ENCODE measurements at regions not wholly inside any gene's neighbourhood (a gene's known extent, or its start where the extent isn't known, plus 50 kb on each side); places are given as distances from the start of the nearest gene placed in this dataset.

DNA sequence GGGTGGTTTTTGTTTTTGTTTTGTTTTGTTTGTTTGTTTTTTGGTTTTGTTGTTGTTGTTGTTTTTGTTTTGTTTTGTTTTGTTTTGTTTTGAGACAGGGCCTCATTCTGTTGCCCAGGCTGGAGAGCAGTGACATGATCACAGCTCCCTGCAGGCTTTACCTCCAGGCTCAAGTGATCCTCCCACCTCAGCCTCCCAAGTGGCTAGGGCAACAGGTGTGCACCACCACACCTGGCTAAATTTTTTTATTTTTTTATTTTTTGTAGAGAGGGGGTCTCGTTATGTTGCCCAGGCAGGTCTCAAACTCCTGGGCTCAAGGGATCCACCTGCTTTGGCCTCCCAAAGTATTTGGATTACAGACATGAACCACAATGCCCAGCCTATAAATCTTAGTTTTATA is 115.9 kb upstream of the NFE2L3 start:
- no peak for DNase-seq

DNA sequence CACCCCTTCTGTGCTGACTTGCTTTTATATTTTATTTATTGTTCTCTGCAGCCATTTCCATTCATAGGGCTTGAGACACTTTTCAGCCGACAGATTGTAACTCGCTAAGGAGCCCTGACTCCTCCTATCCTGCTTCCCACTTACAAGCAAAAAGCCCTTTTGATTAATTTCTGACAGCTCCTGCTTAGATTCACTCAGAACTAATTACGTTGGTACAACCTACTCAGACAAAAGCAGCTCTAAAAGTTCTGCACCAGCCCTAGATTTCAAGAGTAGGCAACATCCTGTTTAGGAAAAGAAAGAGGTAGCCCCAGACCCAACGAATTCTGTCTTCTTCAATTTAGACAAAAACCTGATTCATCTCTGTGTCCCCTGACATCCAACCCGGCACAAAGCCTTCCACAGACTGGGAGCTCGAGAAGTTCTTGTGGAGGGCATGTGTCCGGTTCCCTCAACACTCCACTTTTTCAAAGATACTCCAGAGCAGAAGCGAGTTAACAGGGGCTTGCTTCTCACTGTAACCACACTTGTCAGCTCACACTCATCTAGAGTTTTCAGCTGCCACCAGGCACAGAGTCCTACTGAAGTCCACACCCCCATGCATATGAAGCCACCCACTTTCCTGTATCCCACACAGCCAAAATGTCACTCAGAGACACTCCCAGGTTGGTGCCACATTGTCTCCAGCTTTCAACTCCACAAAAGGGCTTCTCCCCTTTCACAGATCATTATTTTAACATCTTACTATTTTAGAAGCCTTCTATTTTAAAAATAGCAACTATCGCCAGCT is 113.6 kb upstream of the NFE2L3 start:
- DNase-seq, result no peak

DNA sequence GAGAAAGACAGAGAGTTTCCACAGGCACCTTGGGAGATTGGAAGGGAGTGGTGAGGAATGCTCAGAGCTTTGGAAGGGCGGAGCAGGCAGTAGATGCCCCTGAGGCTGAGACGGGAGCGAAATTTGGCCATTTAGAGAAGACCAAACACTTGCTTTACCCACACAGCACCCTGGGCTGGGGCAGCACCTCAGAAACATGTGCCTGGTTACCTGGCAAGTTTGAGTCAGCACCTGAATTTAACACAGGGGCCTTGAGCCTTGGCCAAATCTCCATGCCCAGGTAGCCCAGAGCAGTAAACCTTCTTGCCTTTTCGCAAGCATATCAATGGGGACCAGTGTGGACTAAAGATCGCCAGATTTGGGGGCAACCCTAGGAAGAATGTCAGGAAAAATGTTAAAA is 111.9 kb upstream of the NFE2L3 start:
- no peak for DNase-seq

DNA sequence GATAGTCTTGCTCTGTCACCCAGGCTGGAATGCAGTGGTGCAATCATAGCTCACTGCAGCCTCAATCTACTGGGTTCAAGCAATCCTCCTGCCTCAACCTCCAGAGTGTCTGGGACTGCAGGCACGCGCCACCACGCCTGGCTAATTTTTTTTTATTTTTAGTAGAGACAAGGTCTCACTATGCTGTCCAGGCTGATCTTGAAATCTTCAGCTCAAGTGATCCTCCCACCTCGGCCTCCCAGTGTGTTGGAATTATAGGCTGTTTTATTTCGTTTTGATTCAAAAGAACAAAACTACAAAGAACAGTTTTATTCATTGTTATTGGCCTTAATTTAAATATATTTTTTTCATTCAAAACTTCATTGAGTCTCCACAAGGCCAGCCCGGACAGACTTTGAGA is 109.8 kb upstream of the NFE2L3 start:
- no peak for DNase-seq

DNA sequence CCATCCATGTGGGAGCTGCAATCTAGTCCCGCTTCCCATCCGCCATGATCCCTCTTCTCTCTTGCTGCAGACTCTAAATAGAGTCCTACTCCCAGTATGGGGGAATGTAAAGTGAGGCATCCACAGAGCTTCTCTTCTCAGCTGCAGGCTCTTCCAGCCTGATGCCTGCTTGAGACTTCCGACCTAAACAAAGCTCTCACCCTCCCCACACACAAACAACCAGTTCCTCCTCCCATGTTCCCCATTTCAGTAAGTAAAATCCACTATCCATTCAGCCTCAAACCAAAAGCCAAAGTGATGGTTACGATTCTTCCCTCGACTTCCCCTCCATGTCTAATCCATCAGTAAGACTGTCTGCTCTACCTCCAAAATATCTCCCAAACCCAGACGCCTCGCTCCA is 108.2 kb upstream of the NFE2L3 start:
- no peak for DNase-seq

DNA sequence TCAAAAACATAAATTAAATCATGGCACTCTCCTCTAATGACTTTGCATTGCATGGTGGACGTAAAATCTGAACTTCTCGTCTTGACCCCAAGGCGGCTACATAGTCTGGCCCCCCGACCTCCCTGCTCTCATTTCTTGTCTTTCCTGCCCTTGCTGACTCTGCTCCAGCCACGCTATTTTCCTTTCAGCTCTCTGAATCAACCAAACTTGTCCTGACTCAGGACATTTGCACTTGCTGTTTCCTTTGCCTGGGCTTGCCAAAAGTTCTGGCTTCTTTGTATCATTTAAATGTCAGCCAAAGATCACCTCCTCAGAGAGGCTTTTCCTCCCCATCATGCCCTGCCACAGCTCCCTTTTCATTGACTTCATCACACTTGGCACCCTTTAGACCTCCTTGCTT is 107.7 kb upstream of the NFE2L3 start:
- no peak for DNase-seq

DNA sequence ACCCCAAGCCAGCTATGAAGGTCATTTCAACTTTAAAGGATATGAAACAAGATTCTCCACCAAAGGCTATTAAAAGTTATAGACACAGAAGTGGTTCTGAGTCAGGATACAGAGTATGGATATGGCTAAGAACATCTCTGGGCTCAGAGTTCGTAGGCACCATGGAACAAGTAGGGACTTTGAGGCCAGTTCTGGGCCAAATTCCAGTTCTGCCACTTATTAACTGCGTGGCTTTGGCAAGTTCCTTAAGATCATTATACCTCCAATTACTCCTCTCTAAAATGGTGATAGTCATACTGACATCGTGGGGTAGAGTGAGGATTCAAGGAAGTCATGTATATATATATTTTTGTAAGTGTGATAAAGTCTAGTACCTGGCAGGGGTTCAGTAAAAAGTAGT is 105.8 kb upstream of the NFE2L3 start:
- no peak for DNase-seq

DNA sequence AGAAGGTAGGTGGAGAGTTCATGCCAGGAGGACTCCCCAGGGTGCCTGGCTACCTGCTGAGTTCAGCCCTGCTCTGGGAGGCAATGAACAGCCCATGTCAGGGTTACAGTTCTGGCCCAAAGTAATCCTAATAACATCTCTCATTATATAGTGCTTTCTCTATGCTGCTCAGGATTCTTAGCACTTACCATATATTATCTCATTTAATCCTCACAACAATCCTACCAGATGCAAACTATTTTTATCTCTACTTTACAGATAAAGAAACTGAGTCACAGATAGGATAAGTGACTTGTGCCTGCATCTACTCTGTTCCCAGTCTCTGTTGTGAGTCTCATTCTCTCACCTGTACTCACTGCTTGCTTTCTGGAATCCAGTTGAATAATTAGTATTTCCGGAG is 105.1 kb upstream of the NFE2L3 start:
- DNase-seq, result no peak

DNA sequence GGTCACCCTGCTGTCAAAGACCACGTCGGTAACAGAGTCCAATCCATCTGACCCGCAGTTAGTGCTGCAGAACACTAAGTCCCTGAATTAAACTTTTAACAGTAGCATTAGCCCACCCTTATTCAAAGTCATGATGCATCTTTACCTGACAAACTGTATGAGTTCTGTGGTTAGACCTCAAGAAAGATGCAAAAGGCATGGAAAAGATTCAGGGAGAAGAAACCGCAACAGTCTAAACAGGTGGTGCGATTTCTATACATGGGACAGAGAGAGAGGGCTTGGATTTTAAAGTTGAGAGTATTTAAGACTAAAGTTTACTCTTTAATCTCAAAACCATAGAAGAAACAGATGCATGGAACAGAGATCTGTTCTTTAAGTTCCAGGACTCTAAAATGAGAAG is 103.3 kb upstream of the NFE2L3 start:
- DNase-seq, result no peak

DNA sequence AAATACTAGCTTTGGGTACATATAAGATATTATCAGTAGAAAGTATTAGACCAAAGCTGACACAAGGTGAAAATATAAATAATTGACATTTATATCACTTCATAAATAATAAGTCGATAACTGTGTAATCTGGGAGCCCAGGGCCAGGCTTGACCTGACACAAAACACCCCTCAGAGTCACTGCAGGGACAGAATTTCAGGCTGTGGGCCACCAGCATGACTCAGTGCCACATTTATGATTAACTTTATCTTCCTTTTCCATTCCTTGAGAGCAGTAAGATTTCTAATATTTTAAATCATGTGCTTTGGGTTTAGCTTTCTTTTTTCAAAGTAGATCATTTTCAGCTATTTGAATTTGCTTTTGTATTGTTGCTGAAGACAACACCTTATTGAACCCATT is 102.9 kb upstream of the NFE2L3 start:
- DNase-seq, result no peak

DNA sequence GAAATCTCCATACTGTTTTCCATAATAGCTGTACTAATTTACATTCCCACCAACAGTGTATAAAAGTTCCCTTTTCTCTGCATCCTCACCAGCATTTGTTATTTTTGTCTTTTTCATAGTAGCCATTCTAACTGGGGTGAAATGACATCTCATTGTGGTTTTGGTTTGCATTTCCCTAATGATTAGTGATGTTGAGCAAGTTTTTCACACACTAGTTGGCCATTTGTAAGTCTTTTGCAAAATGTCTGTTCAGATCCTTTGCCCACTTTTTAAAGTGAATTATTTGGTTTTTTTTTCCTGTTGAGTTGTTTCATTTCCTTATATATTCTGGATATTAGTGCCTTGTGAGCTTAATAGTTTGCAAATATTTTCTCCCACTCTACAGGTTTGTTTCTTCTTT is 101.0 kb upstream of the NFE2L3 start:
- no peak for DNase-seq

DNA sequence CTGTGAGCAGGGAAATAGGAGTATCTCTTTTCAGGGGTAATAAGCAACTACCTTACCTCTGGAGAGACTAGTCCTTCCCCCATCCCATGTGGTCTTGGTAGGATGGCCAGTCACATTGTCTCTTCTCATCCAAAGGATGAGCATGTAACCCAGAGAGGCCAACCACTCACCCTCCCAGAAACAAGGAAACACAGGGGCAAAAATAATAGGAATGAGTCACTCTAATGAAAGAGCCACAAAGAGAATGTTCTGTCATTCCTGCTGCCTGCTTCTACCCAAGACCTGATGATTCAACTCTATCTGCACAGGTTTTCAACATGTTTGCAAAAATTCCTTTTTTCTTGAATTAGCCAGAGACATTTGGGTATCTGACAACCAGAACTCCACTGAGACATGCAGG is 99.3 kb upstream of the NFE2L3 start:
- DNase-seq, result no peak

DNA sequence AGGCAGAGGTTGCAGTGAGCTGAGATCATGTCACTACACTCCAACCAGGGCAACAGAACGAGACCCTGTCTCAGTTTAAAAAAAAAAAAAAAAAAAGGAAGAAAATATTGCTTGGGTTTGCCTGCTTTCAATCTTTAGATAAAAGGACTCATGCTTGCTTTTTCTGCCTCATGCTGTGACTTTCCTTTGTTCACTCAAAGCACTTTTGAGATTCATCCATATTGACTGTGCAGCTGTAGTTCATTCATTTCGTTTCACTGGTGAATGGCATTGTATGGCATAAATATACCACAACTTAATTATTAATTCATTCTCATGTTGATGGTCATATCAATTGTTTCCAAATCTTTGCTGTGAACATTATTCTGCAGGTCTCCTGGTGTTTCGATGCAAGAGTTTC is 97.6 kb upstream of the NFE2L3 start:
- DNase-seq, result no peak

DNA sequence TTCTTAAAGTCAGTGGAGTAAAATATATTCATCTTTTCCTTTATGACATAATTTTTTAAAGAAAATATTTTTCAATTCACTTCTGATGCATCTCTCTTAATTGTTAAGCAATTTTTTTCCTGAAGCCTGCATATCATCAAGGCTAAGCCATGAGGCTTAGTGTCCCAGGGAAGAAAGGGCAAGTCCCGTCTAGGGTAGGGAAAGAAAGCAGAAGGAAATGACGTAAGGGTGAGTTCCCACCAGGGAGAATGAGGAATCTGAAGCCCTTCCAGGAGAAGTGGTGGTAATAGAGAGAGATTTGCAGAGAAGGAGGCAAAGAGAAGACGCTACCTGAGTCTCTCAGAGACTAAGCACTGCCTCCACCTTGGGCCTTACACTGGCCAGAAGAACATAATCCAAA is 96.8 kb upstream of the NFE2L3 start:
- DNase-seq, result no peak

DNA sequence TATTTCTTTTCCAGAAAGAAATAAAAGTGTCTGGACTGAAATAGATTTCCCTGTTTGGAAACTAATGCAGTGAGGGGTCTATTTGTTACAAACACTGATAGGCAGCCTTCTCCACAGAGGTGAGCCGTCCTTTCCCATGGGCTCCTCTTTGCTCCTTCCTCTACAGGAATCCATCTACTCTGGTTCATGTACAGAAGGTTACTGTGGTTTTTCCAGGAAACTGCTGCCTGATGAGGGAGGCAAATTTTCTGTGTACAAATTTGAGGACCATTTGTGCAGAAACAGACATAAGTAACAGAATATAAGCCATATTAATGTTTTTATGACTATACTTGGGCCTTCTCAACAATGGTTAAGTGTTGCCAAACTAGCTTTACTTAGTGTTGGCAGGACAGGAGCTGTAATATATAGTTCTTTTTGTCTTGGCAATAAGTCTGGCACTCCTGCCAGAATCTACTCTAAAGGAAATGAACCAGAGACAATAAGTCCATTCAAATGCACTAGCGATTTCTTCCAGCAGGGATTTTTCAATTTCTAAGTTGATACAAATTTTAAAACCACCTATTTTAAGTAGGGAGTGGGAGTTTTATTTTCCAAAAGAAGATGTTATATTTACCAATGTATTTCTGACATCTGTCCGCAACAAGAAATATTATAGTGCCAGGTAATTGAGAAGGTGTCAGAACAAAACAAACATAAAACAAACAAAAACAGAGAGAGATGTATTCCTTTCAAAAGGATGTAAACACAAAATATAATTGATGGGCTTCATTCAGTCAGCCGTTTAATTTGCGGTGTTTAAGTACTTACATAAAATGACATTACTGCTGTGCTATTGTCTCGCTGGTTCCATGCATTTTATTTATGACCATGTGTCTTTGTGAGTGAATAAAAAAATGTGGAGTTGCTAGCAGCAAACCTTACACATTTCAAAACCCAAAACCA is 91.0 kb upstream of the NFE2L3 start:
- no peak for DNase-seq

DNA sequence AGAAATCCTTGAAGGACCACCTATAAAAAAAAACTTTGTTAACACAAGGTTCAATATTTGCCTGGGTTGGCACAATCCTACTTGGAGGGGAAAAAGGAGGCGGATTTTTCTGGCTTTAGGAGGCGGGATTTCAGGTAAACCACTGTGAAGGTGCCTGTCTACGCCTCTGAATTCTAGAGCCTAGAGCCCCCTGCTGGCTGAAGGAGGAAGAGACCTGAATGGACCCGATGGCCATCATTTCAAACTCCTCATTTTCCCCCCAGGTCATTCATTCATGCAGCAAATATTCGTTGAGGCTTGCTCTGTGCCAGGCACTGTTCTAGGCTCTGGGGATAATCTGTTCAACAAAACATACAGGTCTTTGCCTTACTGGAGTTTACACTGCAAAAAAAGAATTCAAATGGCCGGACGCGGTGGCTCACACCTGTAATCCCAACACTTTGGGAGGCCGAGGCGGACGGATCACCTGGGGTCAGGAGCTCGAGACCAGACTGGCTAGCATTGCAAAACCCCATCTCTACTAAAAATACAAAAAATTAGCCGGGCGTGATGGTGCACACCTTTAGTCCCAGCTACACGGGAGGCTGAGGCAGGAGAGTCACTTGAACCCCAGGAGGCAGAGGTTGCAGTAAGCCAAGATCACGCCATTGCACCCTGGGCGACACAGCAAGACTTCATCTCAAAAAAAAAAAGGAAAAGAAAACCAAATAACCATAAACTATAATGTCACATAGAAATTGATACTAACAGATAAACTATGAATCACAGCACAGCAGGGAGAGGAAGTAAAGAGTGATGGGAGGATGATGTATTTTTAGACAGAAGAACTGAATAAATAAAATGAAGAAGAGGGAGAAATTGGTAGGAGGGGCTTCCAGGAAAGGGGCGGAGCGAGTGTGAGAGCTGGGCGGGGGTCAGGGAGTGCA is 90.1 kb upstream of the NFE2L3 start:
- DNase-seq, result peak; percentile 68

DNA sequence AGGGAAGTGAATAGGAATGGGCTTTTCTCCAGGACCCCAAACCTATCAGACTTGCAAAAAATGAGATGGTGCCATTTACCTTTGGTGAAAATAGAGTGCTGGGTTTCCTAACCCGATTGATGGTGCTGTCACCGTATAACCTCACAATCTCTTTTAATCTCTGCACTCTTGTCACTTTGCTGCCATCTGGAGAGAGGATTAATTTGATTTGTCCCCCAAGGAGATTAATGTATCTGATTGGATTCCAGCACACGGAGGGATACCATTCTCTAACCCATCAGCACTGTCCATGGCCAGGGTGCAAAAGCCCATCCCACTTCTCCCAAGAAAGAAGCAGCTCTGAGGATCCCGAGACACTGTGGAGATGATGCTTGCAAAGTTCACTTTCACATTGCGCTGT is 86.3 kb upstream of the NFE2L3 start:
- DNase-seq, result no peak

DNA sequence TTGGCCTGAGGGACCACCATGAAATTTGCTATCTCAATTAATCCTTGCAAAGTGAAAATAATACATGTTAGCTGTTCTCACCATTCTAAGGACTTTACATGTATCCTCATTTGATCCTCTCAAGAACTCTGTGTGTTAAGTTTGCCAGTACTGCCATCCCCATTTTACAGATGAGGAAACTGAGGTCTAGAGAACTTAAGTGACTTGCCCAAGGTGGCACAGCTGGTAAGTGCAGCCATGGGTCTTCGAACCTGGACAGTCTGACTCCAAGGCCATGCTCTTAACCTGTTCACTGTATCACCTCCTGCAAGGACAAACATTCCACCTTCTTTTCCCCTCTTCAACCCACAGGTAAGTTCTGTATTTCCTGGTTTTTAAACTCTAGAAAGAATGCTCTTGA is 85.3 kb upstream of the NFE2L3 start:
- DNase-seq, result no peak

DNA sequence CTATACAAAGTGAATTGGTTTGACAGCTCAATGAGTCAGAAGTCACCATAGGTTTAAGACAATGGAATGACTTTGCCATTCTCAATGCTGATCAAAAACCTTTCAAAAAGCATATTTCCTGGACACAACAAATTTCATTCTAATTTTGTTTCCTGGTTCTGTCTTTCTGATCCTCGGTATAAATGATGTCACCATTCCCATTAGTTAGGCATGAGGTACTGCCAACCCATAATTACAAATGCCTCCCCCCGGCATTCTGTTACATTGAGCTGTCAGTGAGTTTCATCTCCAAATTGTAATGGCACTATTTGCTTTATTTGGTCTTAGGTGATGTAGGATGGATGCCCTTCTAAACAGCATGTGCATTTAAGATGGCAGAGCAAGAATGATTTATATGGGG is 81.7 kb upstream of the NFE2L3 start:
- no peak for DNase-seq

DNA sequence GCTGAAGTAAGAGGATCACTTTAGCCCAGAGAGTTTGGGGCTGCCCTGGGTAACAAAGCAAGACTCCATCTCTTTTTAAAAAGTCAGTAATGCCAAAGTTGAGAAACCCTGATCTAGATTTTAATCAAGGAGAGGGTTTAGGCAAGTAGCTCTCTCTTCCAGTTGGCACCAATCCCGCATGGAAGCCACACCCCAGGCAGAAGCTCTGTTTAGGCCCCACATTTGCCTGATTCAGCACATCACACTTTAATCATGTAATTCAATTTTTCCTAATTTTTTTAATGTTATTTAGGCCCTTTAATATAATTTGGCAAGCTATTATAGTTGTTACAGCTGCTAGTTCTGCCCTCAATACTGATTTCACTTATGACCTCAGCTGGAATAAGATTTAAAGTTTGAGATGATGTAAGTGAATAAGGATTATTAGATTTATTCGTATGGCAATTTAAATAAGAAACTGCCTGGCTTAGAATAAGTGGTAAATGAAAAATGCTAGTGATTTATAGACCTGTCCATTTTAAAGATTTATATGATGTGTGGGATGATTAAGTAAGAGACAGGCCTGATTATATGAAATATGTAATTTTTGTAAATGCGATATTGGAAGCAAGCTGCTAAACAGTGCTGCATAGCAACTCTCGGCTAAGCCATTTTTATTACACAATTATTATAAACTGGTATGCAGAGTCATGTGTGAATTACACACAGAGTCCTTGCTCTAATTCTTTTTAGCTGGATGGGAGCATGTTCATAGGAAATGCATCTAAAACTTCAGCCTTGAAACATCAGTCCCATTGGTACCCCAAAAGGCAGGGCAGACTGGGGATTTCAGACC is 80.2 kb upstream of the NFE2L3 start:
- no peak for DNase-seq

DNA sequence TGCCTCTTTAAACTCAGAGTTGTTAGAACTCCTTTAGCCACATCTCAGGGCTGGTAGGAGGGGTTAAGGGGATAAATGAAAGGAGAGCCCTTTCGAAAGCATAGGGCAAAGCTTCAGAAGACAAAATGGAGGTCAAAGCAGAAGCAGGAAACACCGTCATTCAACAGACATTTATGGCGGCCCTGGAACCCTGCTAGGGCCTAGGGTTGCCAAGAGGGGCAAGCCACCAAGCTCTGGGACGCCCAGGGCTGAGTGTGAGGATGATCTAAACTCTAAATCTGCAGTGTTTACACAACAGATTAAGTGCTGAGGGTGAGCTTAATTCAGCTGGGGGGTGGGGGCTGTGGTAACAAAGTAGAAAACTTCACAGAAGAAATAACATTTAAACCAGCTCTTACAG is 79.0 kb upstream of the NFE2L3 start:
- no peak for DNase-seq

All from renal pelvis (tissue), 1 donor.